OCI-LY7 (cell line): ENCODE measurements at regions not wholly inside any gene's neighbourhood (a gene's known extent, or its start where the extent isn't known, plus 50 kb on each side); places are given as distances from the start of the nearest gene placed in this dataset.
"Not testable (repeated sequence)": the region's sequence is repeated elsewhere in the genome, so short reads cannot be mapped to it uniquely, and the experiment has no call there.

Source experiments
- BruUV-seq: library from RNA; stranded (reverse); fragments of 400-500 nt; replicated peaks from 2 replicates; lab custom pipeline; 2021; lab: Mats Ljungman, UMichigan
- CTCF ChIA-PET: fragments of 300-600 bp; sonication (Branson Sonifier 250); formaldehyde crosslinking; loops from one replicate; lab custom pipeline; 2022; ENCODE audit warnings: antibody characterized with exemption; ENCODE audit not compliant: unreplicated experiment; lab: Charles Lee
- POLR2A ChIA-PET: fragments of 300-600 bp; sonication (Branson Sonifier 250); formaldehyde crosslinking; loops from one replicate; lab custom pipeline; 2022; ENCODE audit warnings: antibody characterized with exemption; lab: Charles Lee
- DNase-seq: peaks from one replicate; pipeline ENCODE4 v3.0.0-alpha.2; 2015; ENCODE audit warnings: low spot score
- H2AFZ ChIP-seq: fragments of 200-600 bp; sonication (generic), shearing (Covaris generic); 2 replicates; pipeline ENCODE4 v1.6.1; 2014; ENCODE audit warnings: mild to moderate bottlenecking, antibody characterized with exemption, low read length, moderate library complexity
- H3K27ac ChIP-seq: fragments of 200-600 bp; sonication (generic); 2 replicates; pipeline ENCODE4 v1.5.1; 2014; ENCODE audit warnings: mixed run types, low read depth, mild to moderate bottlenecking, moderate library complexity, low read length, inconsistent platforms; ENCODE audit not compliant: poor library complexity, severe bottlenecking
- H3K36me3 ChIP-seq: fragments of 200-600 bp; sonication (generic); 2 replicates; pipeline ENCODE4 v1.6.1; 2014; ENCODE audit warnings: mild to moderate bottlenecking, antibody characterized with exemption, low read length, moderate library complexity, mixed read lengths; ENCODE audit not compliant: insufficient read depth
- H3K4me1 ChIP-seq: fragments of 200-600 bp; sonication (generic); 2 replicates; pipeline ENCODE4 v1.5.1; 2014; ENCODE audit warnings: mild to moderate bottlenecking, low read length; ENCODE audit not compliant: insufficient read depth, poor library complexity, severe bottlenecking
- H3K4me2 ChIP-seq: fragments of 200-600 bp; sonication (generic); 2 replicates; pipeline ENCODE4 v1.6.1; 2014; ENCODE audit warnings: mild to moderate bottlenecking, low read length
- H3K4me3 ChIP-seq: fragments of 200-600 bp; sonication (generic); 2 replicates; pipeline ENCODE4 v1.5.1; 2014; ENCODE audit warnings: mild to moderate bottlenecking, low read depth, low read length; ENCODE audit not compliant: poor library complexity, severe bottlenecking
- H3K79me2 ChIP-seq: fragments of 200-600 bp; sonication (generic); 2 replicates; pipeline ENCODE4 v1.6.1; 2016; ENCODE audit warnings: low read depth, mild to moderate bottlenecking, low read length, moderate library complexity, mixed read lengths; ENCODE audit not compliant: insufficient read depth
- H3K9me2 ChIP-seq: fragments of 200-600 bp; sonication (generic); 2 replicates; pipeline ENCODE4 v1.6.1; 2016; ENCODE audit warnings: mild to moderate bottlenecking, low read length, mixed read lengths; ENCODE audit not compliant: insufficient read depth
- H3K9me3 ChIP-seq: fragments of 200-600 bp; sonication (generic); 2 replicates; pipeline ENCODE4 v1.6.1; 2014; ENCODE audit warnings: mild to moderate bottlenecking, mixed run types, low read length, mixed read lengths
- H4K20me1 ChIP-seq: fragments of 200-600 bp; sonication (generic); 2 replicates; pipeline ENCODE4 v1.6.1; 2014; ENCODE audit warnings: mild to moderate bottlenecking, antibody characterized with exemption, low read length, moderate library complexity, mixed read lengths; ENCODE audit not compliant: insufficient read depth
- CTCF ChIP-seq: fragments of 200-600 bp; sonication (generic); conservative IDR thresholded peaks from 2 replicates; pipeline ENCODE4 v1.5.1; 2014; ENCODE audit warnings: mild to moderate bottlenecking, antibody characterized with exemption, low read length, moderate library complexity, mixed read lengths
- EZH2phosphoT487 ChIP-seq: fragments of 200-600 bp; sonication (generic); IDR thresholded peaks from 2 replicates; pipeline ENCODE4 v1.6.1; 2018; ENCODE audit warnings: low read depth, borderline replicate concordance, mild to moderate bottlenecking, mixed run types, antibody characterized with exemption, low read length, moderate library complexity, mixed read lengths
- intact Hi-C: fragments of 100-400 bp; cut with micrococcal nuclease; formaldehyde crosslinking; loops from one replicate; pipeline ENCODE4 v1.10.0; 2022; ENCODE audit not compliant: unreplicated experiment

- BruUV-seq, result no TSS peak
- TF ChIP-seq CTCF (peak; percentile 87), EZH2phosphoT487 (no peak)
- H4K20me1 ChIP-seq, result no peaks in the 10 kb centered on the region
- H3K27ac ChIP-seq, result no peak overlapping the region
- H3K4me2 ChIP-seq, result no peak overlapping the region
- H2AFZ ChIP-seq, result peak overlapping the region; percentile 23; the same call in 1 of the 2 replicates
- H3K79me2 ChIP-seq, result no peaks in the 10 kb centered on the region
- no peaks in the 10 kb centered on the region for H3K9me2 ChIP-seq
- POLR2A ChIA-PET, result no interaction called here
- no peaks in the 10 kb centered on the region for H3K36me3 ChIP-seq
- no peaks in the 10 kb centered on the region for H3K9me3 ChIP-seq
- no peak overlapping the region for H3K4me3 ChIP-seq
- intact Hi-C loops, result no loop called here
- peak; percentile 58 for DNase-seq
- peaks cover 6% of the 10 kb centered on the region for H3K4me1 ChIP-seq
- CTCF ChIA-PET, result interaction anchor here (0.6 to 0.9 kb wide), 2 partner anchors 15 to 103 kb away, joined by 3 to 4 read pairs; no protein-coding TSS in a partner anchor
These were observed 220.8 kb upstream of the PRSS58 start for GRCh38 chr7:142478479-142479220.

- H3K9me3 ChIP-seq, H3K36me3 ChIP-seq, H3K4me3 ChIP-seq, H4K20me1 ChIP-seq, intact Hi-C loops, H3K9me2 ChIP-seq, POLR2A ChIA-PET, H2AFZ ChIP-seq, H3K4me1 ChIP-seq, BruUV-seq, CTCF ChIA-PET, H3K79me2 ChIP-seq, H3K27ac ChIP-seq, H3K4me2 ChIP-seq, DNase-seq: not testable (repeated sequence)
These were observed 219.9 kb upstream of the PRSS58 start for GRCh38 chr7:142477801-142478200.

- H3K4me1 ChIP-seq, result peaks cover 7% of the 10 kb centered on the region
- no peak overlapping the region for H3K4me2 ChIP-seq
- no peaks in the 10 kb centered on the region for H3K9me3 ChIP-seq
- no peak overlapping the region for H2AFZ ChIP-seq
- CTCF ChIA-PET, result no interaction called here
- intact Hi-C loops, result no loop called here
- H4K20me1 ChIP-seq, result no peaks in the 10 kb centered on the region
- no TSS peak for BruUV-seq
- TF ChIP-seq EZH2phosphoT487 (no peak), CTCF (no peak)
- H3K79me2 ChIP-seq, result no peaks in the 10 kb centered on the region
- H3K4me3 ChIP-seq, result no peak overlapping the region
- no peak for DNase-seq
- H3K27ac ChIP-seq, result no peak overlapping the region
- no peaks in the 10 kb centered on the region for H3K36me3 ChIP-seq
- H3K9me2 ChIP-seq, result no peaks in the 10 kb centered on the region
- POLR2A ChIA-PET, result no interaction called here
These were observed 219.3 kb upstream of the PRSS58 start for GRCh38 chr7:142477079-142477651.
